ENCODE measurements at regions not wholly inside any gene's neighbourhood (a gene's known extent, or its start where the extent isn't known, plus 50 kb on each side); places are given as distances from the start of the nearest gene placed in this dataset.

DNA sequence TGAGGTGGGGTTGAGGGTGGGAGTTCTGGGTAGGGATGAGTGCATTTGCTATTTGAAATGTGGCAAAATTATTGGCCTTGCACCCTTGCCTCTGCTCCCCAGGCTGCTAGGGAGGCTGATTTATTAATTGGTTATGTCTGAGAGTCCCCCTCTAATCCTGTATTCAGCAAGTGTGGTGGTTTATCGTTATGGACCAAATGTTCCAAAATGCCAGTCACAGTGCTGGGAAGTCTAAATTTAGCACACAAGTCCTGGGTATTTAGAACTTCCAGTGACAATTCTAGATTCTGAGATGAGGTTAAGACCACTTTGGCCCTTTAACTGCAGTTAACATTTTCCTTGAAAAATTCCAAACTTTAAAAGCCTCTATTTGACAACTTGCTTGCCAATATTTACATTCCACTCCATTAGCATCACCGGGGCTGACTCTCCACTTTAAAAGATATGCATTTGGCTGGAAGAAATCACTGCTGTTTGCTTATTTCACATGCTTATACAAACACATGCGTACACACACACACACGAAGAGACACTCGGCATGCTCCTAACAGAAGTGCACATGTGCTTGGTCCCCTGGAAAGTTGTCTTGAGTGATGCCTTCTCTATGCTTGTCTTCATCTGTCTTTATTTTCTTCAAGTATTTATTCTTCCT lies 247.7 kb downstream of the IL20RB start:
- no peak for DNase-seq

DNA sequence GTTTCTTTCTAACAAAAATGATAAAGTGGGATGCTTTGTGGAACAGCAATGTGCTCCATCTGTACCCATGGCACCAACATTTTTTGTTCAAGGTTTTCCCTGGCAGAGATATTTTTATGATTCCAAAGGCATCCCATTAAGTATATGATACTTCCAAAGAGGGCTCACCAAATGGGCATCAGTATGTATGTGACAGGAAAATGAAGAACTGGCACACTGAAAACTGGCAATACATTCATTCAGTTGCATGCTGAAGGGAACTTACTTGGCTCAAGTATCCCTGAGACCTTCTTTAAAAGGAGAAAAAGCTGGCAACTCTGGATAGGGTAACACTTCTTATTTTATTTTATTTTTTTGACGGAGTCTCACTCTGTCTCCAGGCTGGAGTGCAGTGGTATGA lies 249.8 kb downstream of the IL20RB start:
- DNase-seq, result no peak

DNA sequence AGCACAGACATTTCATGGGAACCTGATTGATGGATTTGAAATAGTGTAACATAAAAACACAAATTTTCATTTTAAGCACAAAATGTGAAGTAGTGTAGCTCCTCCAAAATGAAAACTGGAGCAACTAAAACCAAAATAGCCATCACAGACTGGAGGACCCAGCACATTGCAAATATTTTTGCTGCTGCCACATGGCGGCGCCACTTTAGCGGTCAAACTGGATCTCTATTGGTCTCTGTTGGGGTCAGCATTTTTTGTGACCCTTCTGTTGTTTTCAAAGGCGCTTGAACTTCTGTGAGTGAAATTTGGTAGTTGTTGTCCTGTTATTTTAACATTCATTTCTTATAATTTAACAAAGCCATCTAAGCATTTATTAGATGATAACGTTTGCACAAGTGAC lies 259.9 kb downstream of the IL20RB start:
- DNase-seq, result no peak

DNA sequence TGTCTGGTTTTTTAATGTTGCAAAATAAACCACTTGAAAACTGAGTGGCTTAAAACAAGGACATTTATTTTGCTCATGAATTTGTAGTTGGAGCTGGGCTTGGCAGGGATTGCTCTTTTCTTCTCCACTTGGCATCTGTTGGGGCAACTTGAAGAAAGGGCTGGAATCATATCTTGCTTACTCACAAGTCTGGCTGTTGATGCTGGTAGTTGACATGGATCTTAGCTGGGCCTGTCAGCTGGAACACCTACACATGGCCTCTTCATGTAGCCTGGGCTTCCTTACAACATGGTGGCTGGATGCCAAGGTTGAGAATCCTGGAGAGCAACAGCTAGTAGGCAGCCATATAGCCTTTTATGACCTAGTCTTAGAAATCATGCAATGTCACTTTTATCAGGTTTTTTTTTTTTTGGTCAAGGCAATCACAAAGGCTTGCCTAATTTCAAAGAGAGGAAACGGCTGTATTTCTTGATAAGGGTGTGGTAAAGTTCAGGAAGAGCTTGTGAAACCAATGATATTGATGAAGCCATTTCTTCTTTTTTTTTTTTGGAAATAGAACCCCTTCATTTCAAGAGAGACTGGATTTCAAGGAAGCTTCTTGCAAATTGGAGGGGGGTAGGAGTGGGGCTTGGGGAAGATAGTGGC lies 262.1 kb downstream of the IL20RB start:
- no peak for DNase-seq

DNA sequence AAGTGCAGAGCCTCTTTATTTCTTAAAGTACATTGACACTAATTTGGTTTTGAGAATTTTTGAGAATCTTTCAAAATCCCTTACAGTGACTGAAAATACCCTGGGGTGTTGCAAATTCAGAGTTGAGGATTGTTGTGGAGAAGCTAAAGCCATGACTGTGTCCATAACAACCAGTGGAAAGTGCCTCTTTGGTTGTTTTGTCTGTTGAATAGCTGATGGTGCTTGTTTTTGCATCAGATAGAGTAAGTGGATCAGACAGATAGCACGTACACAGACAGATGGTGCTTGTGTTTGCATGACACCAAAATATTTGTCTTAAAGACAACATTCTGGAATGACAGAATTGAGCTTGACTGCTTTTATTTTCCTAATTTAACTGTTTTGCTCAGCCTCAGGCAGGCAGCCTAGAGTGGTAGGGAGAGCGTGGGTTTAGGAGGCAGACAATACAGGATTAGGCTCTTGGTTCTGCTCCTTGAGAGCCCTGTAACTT lies 265.0 kb downstream of the IL20RB start:
- no peak for DNase-seq

DNA sequence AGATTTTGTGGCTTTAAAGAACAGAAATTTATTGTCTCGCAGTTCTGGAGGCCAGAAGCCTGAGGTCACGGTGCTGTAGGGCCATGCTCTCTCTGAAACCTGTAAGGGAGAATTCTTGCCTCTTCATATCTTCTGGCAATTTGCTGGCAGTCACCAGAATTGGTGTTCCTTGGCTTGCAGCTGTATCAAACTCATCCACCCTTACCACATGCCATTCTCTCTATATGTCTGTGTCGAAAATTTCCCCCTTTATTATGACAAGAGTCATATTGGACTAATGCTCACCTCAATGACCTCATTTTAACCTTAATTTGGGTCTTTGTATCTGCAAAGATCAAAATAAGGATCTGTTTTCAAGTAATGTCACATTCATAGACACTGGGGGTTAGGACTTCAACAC lies 266.7 kb downstream of the IL20RB start:
- no peak for DNase-seq

DNA sequence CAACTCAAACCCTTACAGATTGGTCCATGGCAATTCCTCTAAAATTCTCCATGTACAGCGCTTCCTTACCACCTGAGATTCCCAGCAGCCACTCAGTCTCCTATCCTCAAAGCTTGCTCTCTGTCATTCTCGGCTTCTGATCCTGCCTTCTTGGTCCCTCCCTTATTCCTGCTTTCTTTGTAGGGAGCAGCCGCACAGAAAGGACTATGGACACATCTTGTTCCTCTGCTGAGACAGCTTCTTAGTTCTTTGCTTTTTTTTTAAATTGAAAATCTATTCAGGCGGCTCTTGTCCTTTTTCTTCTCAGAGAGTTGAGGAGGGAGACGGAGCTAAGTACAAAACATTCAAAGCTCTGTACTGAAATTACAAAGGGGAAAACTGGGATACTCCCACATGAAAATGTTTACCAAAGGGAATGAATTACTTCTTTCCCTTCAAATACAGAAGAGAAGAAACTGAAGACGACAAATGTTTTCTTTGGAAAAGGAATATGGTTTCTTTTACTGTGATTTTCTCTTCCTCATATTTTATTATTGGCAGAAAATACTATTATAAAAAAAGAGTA lies 285.1 kb downstream of the IL20RB start:
- no peak for DNase-seq

DNA sequence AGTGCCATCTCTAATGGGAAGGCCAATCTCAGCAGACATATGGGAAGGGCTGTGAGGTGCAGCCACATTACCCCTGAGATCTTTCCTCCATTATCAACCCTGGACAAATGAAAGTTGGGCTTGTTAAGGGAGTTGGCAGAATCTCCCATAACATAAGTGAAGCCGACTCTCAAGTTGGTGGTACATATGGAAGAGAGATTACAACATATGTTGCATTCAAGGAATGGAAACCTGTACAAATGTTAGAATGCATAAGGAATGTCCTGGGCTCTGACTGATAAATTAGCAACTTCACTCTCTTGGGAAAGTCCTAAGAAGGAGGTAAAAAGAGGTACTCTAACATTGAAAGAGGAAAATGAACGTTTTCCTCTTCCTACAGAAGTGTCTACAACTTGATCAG lies 288.7 kb downstream of the IL20RB start:
- DNase-seq, result no peak

DNA sequence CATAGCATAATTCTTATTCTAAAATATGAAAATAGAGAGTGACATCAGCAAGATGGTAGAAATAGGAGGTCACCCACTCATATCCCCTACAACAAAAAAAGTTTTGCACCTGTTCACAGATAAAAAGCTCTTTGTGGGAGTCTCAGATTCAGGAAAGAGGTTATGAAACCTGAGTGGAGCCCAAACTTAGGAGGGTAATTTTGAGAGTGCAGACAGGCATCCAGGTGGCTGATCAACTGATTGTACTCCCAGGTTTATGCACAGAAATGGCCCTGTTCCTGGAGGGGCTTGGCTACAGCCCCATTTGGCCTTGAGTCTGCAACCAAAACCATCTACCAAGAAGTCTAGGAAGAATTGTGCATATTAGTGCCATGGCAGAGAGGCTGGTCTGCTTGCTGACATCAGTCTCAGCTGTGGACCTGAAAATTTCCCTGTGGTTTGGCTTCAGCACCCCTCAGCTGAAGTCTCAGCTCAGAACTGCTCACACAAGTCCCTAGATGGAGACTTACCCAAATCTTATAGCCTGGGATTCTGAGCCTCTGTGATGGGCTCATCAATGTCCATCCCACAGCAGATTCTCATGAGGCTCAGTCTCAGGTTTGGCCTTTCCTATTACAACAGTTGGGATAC lies 291.6 kb downstream of the IL20RB start:
- DNase-seq, result no peak

DNA sequence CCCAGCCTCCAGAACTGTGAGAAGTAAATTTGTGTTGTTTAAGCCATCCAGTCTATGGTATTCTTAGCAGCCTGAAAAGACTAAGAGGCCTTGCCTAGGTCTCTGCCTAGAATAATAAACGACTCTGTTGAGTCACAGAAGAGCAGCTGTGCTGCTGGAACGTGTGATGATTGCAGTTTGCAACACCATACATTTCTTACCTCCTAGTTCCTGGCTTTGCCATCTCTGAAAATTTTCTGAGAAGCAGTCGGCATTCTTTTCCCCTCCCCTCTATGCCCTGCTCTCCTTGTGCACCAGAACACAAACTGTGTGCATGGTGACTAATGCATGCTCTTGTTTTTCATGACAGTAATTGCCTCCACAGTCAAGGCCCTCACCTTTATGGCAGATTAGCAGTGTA lies 301.3 kb downstream of the IL20RB start:
- no peak for DNase-seq

DNA sequence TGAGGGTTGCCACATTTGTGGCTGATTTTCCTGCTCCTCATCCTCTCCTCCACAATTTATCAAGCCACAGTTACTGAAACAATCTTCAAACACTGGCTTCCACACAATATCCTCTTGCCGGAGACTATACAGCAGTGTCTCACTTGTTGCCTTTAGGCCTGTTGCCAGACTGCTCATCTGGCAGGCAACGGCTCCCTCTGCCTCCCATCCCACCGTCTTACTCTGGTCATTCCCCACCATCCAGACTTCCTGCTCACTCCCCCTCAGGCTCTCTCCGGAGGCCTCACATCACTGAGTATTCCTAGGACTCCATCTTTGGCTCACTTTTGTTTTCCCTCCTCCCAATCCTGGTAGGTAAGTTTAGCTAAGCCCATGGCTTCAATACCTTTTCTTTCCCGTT lies 301.9 kb downstream of the IL20RB start:
- no peak for DNase-seq

DNA sequence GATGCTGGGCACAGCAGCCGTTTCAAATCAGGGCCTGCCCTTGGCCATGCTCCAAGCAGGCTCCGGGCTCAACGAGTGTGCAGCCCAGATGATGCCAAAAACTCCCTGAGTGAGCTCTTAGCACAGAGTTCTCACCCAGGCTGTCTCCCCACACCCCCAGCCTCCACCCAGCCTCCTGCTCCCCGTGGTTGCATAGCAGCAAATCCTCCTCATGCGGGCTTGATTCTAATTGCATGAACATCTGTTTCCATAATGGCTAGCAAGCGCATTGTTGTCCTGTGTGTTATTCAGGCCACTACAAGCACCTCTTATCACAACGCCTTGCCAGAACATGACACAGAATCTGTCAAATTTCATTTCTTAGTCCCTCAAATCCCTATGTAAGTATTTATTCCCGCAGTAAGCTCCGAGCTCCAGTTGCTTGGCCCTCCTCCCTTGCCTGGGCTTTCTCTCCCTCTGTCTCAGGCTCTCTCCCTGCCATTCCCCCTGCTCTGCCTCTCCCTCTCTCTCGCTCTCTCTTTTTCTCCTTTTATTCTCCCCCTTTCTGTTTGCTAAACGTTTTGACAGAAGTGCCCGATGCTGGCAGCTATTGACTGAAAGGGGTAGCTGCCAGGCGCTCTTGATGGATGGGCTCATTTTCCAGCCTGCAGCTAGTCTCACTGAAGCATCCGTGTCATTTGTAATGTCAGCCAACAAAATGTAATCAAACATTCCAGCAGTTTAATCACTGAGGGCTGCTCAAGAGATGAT lies 306.5 kb downstream of the IL20RB start:
- DNase-seq, result peak; percentile 78

DNA sequence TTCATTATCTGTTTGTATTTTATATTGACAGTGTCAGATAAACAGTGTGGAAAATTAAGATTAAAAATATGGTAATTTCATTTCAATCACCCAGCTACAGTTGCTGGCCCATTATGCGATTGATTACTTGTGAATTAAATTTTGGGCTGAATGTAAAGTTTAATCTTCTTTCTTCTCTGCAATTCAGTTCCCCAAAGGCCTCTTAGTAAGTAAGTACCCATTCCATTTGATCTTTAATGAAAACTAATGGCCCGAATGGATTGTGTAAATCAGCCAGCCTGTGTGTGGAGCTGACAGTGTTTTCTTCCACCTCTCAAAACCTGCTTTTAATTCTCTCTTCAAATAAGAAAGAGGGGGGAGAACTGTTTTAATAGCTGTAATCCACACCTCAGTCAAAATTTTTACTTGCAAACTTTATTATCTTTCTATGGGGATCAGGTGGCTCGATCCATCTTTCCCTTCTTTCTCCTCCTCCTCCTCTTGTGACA lies 307.1 kb downstream of the IL20RB start:
- no peak for DNase-seq

DNA sequence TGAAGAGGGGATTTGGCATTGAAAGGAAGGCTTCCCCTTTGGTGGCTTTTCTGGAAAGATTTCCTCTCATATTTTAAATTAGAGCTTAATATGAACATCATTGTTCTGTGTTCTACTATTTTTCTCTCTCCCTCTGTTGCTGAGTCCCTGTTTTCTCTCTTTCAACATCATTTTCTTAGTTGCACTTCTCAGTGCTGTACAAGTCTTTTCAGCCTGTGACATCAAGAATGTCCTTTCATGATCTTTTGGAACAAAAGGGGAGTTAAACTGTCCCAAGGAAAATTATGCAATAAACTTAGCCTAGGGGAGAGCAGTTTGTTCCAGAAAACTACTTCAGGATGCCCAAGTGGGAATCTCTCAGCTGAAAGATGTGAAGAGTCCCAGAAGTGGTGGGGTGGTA lies 325.1 kb downstream of the IL20RB start:
- DNase-seq, result no peak

DNA sequence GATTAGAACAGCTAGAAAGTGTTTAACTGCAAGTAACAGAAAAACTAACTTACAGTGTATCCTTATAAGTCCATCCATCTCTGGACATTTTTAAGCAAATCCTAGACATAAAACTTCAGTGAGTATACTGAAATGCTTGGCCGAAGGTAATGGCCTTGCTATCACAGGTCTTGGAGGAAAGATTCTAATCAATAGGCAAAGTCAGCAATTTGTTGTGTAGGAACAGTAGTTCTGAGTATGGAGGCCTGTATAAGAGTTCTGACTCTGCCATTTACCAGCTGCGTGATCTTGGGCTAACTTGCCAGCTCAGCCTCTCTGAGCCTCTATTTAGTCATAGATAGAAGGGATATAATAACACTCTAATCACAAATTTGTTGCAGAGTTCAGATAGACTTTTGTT lies 328.1 kb downstream of the IL20RB start:
- no peak for DNase-seq

DNA sequence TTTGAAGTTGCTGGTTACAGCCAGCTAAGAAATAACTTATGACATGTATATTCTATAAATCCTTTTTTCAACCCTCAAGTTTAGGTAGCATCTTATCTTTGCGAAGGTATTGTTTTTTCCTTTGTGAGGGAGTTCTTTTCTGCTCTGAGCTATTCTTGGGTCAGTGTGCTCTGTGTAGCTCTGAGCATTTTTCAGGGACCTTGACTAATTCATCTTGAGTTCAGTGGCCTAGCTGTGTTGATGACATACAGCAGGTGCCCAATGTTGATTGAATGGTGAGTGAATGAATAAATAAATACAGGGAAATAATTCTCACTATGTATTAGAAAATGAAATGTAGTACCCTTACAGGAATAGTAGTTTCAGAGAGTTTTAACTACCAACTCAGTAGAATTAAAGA lies 335.3 kb downstream of the IL20RB start:
- DNase-seq, result no peak

DNA sequence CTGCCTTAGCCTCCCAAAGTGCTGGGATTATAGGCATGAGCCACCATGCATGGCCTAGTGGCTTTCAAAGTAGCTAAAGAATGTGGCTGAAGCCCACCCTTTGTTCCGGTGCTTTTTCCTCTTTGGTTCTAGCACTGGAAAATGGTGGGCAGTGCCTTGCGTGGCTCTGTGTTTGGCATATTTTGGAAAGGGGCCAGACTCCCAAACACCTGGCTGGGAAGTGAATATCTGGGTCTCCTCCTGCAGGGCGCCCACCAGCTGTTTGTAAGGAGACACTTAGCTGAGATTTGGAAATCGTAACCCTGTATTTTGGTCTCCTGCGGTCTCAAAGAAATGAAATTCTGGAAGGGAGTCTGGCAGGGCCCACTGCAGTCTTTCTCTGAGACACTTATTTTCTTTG lies 336.4 kb downstream of the IL20RB start:
- DNase-seq, result no peak

DNA sequence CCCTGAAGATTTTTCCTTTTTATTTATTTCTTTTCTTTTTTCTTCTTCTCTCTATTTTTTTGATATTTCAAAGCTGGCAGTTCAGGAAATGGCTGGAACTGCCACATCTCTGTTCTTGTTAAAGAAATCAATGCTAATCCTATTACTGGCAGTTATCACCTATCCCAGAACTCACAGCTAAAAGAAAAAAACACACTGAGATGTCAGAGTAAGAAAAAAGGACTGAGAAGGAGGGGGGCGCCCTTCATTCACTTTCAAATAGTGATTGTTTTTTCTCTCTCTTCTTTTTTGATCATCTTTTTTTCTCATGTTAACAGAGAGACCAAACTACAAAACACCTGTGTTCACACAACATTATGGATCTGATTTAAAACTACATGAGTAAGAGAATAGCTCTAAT lies 337.1 kb downstream of the IL20RB start:
- no peak for DNase-seq

DNA sequence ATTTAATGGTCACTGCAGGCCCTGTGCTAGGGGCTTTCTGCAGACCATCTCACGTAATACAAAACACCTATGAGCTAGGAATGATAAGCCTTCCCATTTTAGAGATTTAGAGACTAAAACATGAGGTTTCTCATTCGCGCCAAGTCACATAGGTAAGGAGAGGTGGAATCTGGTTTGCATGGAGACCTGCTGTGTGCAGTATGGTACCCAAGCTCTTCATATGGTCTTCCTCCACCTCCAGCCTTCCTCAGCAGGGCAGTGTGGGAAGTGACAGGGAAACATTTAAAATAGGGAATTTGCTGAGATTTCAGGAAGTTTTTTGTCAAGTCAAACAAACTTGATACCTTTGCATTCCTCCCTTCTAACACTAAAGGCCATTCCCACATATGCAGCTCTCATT lies 337.6 kb downstream of the IL20RB start:
- DNase-seq, result no peak

DNA sequence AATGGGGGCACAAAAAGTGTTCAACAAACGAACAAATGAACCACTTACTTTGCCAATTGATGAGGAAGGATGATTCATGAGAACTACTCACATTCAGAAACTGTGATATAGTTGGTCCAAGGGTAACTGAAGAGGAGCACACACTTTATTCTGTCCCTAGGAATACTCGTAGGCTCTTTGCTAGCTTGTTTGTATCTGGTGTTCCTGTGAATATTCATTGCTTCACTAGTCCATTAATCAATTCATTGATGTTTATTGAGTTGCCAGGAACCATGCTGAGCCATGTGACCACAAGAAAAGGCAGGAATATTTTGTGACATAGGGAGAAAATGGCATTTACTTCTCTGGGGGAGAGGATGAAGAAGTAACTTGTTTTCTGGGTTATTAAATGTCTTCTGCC lies 338.3 kb downstream of the IL20RB start:
- no peak for DNase-seq

DNA sequence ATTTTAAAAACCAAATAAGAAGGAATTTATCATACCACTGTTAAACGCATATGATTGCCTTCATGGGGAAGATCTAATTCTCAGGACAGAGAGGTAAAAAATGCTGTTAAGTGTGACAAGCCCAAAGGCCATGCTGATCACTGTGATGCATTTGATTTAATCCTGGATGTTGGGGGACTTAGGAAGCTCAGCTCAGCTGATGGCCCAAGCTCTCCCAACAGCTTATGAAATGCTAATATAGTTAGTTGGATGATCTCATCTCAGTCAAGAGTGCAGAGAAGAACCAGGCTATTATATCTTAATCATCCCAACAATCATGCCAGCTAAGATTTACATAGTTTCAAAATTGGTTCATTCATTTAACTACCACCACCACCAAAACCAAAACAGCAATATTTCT lies 340.0 kb downstream of the IL20RB start:
- no peak for DNase-seq

DNA sequence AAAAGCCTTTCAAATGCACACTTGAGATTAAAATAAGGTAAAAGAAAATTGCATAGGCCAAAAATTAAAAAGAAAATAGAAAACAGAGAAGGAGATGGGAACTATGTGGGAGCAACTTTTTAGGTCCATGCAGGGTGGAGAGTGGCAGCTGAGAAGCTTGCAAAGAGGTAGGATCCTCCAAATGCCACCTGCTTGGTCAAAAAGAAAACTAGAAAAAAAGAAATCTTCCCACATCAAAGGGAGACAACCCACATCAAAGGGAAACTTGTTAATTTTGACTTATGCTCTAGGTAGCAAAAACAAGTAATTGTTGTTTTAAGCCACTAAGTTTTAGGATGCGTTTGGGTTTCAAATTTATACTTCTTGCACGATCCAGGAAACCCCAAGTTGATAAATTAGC lies 342.9 kb downstream of the IL20RB start:
- no peak for DNase-seq
